Right lobe of liver (tissue), 4 donors: ENCODE measurements at regions not wholly inside any gene's neighbourhood (a gene's known extent, or its start where the extent isn't known, plus 50 kb on each side); places are given as distances from the start of the nearest gene placed in this dataset.

ENCODE experiments used
- CTCF ChIP-seq, 4 donors: fragments of 200-600 bp in 3 of 4; fragments of 450-650 bp in 1 of 4; IDR thresholded peaks; one replicate each; pipeline versions ENCODE4 v1.5.1 to v1.8.0; 2016 to 2022; ENCODE audit warnings: antibody characterized with exemption in 4 of 4, mild to moderate bottlenecking in 2 of 4
- POLR2A ChIP-seq: fragments of 450-650 bp; IDR thresholded peaks from one replicate; pipeline ENCODE4 v1.6.1; 2017; ENCODE audit warnings: antibody characterized with exemption, mild to moderate bottlenecking
- donor health status: DM: no; HTN: no; CAD: no.
- donor health status: DM: no; HTN: no; CAD: no.
- donor health status: DM: no; HTN: yes; CAD: no.

GRCh38 chr1:78231477-78231876 lies 185.7 kb downstream of the GIPC2 start:
- no peak for TF ChIP-seq CTCF (IDR thresholded peaks at IDR 0.05)
- no peak for TF ChIP-seq POLR2A
